ENCODE measurements at regions not wholly inside any gene's neighbourhood (a gene's known extent, or its start where the extent isn't known, plus 50 kb on each side); places are given as distances from the start of the nearest gene placed in this dataset.
A peak's percentile ranks its signal among the peaks of the same experiment; 100 is the strongest.
"Not testable (repeated sequence)": the region's sequence is repeated elsewhere in the genome, so short reads cannot be mapped to it uniquely, and the experiment has no call there.

DNA sequence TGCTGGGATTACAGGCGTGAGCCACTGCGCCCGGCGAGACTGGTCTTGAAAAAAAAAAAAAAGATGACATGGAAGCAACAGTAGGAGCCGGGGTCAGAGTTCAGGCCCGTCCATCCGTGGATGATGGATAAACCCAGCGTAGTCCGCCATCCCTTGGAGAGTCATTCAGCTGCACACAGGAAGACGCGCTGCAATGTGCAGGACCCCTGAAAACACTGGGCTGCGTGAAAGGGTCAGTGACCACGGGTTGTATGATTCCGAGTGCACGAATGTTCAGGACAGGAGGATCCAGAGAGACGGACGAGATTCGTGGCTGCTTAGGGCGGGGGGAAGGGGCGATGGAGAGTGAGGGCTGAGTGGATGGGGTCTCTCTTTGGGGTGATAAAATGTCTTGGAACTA lies 76.5 kb upstream of the METTL9 start:
- Mint-ChIP-seq H3K4me1 (peaks cover 14% of the 10 kb centered on the region), H3K36me3 (ENCODE audit: low read depth) (peaks cover 17% of the 10 kb centered on the region), H3K27ac (peak overlapping the region; percentile 54)
- H3K27me3 Mint-ChIP-seq, DNase-seq, H3K4me3 Mint-ChIP-seq, H3K9me3 Mint-ChIP-seq: not testable (repeated sequence)
- intact Hi-C loops (cut with micrococcal nuclease) = loop anchor here (10.0 kb wide), 1 partner anchor 432 kb away; the partner anchor contains the start of gene UQCRC2

DNA sequence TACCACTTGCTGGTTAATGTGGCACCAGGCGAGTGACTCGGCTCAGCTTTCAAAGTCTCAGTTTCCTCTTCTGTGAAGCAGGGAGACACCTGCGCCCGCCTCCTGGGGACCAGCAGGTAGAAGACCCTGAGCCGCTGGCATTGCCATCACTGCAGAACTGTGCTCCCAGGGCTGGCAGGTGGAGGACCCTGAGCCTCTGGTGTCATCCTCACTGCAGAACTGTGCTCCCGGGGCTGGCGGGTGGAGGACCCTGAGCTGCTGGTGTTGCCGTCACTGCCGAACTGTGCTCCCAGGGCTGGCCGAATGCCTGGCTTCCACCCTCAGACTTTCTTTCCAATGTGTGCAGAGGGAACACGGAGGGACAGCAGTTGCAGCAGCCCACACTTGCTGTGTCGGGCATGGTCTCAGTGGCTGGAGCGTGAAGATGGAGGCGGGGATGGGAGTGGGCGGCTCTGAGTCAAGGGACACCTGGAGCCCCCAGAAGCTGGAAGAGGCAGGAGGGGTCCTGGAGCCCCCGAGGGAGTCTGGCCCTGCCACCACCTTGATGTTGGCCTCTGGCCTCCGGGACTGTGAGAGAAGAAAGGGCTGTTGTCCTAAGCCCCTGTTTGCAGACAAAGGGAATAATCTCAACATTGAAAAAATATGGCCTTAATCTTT lies 75.8 kb upstream of the METTL9 start:
- H3K4me3 Mint-ChIP-seq = no peak overlapping the region
- H3K27me3 Mint-ChIP-seq = peaks cover 12% of the 10 kb centered on the region
- peak; percentile 67 for DNase-seq
- no peak overlapping the region for H3K27ac Mint-ChIP-seq
- peaks cover 10% of the 10 kb centered on the region for H3K36me3 Mint-ChIP-seq (ENCODE audit: low read depth)
- intact Hi-C loops (cut with micrococcal nuclease) = loop anchor here (10.0 kb wide), 1 partner anchor 431 kb away; the partner anchor contains the start of gene UQCRC2
- H3K4me1 Mint-ChIP-seq = peaks cover 7% of the 10 kb centered on the region
- H3K9me3 Mint-ChIP-seq = no peaks in the 10 kb centered on the region

DNA sequence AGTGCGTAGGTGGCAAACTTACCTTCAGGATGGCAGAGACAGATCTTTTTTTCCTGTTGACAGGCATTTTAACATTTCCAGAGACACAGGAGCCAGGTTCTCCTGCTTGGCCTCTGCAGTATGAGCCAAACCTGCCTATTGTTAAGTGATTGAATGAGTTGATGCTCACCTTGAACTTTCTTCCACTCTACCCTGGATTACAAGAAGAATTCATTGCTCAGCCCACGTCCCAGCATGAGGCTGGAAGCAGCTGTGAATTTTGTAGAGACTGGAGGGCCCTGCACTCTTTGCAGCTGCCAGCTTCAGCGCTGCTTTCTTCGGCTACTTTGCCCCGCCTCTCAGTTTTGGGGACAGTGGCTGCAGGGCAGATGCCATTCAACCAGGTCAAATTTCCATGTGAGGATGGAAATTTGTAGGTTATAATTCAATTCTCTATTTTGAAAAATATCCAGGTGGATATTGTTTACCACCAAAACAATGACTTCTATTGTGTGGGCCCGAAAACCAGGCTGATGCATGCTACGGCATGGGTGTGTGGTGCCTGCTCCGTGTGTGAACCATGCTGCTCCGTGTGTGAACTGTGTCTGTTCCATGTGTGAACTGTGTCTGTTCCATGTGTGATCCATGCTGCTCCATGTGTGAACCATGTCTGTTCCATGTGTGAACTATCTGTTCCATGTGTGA lies 75.2 kb upstream of the METTL9 start:
- Mint-ChIP-seq H3K36me3 (ENCODE audit: low read depth) (peaks cover 4% of the 10 kb centered on the region), H3K9me3 (no peaks in the 10 kb centered on the region), H3K4me3 (no peak overlapping the region), H3K4me1 (peaks cover 7% of the 10 kb centered on the region), H3K27me3 (peaks cover 12% of the 10 kb centered on the region), H3K27ac (no peak overlapping the region)
- no peak for DNase-seq
- intact Hi-C loops (cut with micrococcal nuclease) = loop anchor here (10.0 kb wide), 1 partner anchor 431 kb away; the partner anchor contains the start of gene UQCRC2

DNA sequence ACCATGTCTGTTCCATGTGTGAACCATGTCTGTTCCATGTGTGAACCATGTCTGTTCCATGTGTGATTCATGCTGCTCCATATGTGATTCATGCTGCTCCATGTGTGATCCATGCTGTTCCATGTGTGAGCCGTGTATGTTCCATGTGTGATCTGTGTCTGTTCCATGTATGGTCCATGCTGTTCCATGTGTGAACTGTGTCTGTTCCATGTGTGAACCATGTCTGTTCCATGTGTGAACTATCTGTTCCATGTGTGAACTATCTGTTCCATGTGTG lies 74.7 kb upstream of the METTL9 start:
- not testable (repeated sequence) for DNase-seq; H3K4me1 Mint-ChIP-seq; H3K9me3 Mint-ChIP-seq; H3K4me3 Mint-ChIP-seq; H3K27ac Mint-ChIP-seq; H3K36me3 Mint-ChIP-seq (ENCODE audit: low read depth)
- intact Hi-C loops (cut with micrococcal nuclease) = loop anchor here (10.0 kb wide), 1 partner anchor 430 kb away; the partner anchor contains the start of gene UQCRC2
- peaks cover 11% of the 10 kb centered on the region for H3K27me3 Mint-ChIP-seq

DNA sequence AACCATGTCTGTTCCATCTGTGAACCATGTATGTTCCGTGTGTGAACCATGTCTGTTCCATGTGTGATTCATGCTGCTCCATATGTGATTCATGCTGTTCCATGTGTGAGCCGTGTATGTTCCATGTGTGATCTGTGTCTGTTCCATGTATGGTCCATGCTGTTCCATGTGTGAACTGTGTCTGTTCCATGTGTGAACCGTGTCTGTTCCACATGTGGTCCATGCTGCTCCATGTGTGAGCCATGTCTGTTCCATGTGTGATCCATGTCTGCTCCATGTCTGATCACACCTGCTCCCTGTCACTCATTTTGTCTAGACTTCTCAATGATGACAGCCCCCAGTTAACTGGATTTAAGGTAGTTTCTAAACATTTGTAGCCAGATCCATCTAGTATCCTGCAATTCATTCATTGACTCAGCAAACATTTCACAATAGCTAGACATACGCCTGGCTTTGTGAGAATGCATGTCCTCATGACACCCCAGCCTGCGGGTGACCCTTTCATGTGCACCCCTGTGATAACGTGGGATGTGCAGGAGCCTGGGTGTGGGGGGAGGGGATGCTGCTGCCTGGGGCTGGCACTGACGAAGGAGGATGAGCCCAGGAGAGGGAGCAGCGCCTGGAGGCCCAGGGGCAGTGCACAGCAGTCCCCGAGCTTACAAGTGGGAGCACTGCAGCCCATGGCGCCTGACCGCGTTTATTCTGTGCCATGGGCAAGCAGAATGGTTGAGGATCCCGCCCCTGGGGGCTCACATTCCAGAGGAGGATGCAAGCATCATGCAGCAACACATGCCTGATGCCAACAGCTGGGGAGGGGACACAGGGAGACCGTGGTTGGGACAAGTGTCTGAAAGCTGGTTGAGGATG lies 74.1 kb upstream of the METTL9 start:
- DNase-seq; H3K4me3 Mint-ChIP-seq; H3K4me1 Mint-ChIP-seq; H3K36me3 Mint-ChIP-seq (ENCODE audit: low read depth); H3K9me3 Mint-ChIP-seq; H3K27ac Mint-ChIP-seq: not testable (repeated sequence)
- intact Hi-C loops (cut with micrococcal nuclease) = loop anchor here (10.0 kb wide), 1 partner anchor 430 kb away; the partner anchor contains the start of gene UQCRC2
- H3K27me3 Mint-ChIP-seq = peaks cover 14% of the 10 kb centered on the region

DNA sequence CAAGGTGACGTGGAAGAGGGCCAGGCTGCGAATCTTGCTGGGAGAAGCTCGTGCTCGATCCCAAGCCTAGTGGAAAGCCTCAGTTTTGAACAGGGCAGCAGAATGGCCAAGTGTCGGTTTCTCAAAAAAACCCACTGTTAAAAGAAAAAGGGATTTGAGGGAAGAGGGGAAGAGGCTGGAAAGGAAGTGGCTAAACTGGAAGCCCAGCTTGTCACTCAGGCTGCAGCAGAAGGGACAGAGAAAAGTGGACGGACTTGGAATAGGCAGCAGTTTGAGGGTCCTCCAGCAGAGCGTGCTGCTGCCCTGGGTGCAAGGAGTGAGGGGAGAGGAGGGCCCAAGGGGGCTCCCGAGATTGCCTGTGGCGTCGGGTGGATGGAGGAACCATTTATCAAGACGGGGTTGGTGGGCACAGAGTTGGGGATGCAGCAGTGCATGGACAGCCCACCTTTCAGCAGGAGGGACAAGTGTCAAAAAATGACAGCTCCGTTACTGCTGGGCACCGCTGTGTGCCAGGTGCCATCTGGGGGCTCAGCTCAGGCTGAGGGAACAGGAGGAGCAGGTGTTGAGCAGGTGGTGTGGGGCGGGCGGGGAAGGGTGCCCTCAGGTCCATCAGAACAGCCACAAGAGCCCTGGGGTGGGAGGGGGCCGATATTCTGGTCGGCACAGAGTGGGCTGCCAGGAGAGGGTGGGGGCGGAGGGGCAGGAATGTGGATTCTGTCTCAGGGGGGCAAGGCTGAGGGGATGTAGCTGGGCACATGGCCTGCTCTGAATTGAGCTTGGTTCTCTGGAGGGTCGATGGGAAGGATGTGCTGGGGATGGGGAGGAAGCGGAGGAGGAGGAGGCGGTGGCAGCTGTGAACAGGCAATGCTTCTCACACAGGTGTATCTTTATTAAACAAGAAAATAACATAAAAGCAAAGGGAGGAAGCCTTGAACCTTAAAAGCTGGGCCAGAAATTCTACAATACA lies 73.1 kb upstream of the METTL9 start:
- not testable (repeated sequence) for DNase-seq; H3K4me1 Mint-ChIP-seq; H3K36me3 Mint-ChIP-seq (ENCODE audit: low read depth); H3K4me3 Mint-ChIP-seq; H3K9me3 Mint-ChIP-seq; H3K27ac Mint-ChIP-seq
- intact Hi-C loops (cut with micrococcal nuclease) = loop anchor here (10.0 kb wide), 1 partner anchor 429 kb away; the partner anchor contains the start of gene UQCRC2
- H3K27me3 Mint-ChIP-seq = peaks cover 19% of the 10 kb centered on the region

DNA sequence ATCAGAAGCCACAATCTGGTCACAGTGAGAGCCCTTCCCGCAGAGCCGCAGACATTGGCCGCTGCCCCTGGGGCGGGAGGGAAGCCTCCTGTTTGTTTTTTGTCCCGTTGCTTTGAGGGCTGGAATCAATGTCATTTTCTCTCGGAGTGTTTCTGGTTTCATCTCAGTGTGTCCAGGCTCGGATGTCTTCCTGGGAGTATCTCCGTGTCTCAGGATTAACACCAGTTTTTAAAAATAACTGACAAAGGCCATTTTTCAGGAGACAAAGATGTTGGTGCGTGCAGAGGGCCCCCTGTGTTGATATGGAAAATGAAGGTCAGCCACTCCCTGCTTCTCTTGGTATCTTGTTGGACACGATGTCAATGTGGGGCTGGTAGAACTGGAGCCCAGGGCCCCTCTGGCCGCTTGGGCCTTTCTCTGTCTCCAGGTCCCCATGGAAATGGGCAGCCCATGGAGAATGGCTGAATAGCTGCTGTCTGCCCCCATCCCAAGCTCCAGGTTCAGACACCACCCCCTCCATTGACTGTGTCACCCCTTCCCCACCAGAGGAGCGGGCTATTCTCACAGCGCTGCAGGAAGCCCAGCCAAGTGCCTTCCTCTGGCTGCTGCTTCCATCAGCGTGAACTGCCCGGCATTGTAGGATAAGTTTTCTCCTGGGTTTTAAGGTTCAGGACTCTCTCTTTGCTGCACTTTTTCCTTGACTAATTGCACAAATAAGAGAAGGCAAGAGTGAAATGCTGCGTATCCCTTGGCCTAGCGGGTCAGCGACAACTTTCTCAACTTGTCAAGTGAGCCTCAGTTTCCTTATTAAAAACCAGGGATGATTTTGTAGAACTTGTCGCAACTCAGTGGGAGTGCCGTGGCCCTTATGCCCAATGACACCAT lies 72.2 kb upstream of the METTL9 start:
- Mint-ChIP-seq H3K4me1 (peaks cover 3% of the 10 kb centered on the region), H3K27ac (no peak overlapping the region), H3K9me3 (no peaks in the 10 kb centered on the region), H3K27me3 (peaks cover 19% of the 10 kb centered on the region), H3K4me3 (no peak overlapping the region), H3K36me3 (ENCODE audit: low read depth) (no peaks in the 10 kb centered on the region)
- intact Hi-C loops (cut with micrococcal nuclease) = loop anchor here (10.0 kb wide), 1 partner anchor 428 kb away; the partner anchor contains the start of gene UQCRC2
- DNase-seq = no peak

DNA sequence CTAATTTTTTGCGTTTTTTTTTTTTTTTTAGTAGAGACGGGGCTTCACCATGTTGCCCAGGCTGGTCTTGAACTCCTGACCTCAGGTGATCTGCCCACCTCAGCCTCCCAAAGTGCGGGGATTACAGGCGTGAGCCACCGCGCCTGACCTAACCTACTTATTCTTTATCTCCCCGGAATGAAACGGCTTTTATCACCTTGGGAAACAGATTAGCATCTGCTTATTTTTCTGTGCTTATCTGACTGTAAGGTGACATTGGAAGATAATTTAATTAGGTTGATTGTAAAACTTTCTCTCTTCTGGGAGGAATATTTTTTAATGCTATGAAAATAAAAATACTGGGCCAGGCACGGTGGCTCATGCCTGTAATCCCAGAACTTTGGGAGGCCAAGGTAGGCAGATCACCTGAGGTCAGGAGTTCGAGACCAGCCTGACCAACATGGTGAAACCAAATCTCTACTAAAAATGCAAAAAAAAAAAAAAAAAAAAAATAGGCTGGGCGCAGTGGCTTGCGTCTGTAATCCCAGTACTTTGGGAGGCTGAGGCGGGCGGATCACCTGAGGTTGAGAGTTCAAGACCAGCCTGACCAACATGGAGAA lies 70.2 kb upstream of the METTL9 start:
- H3K27ac Mint-ChIP-seq; DNase-seq; H3K4me1 Mint-ChIP-seq; H3K4me3 Mint-ChIP-seq; H3K9me3 Mint-ChIP-seq; H3K36me3 Mint-ChIP-seq (ENCODE audit: low read depth): not testable (repeated sequence)
- H3K27me3 Mint-ChIP-seq = peaks cover 19% of the 10 kb centered on the region
- intact Hi-C loops (cut with micrococcal nuclease) = loop anchor here (10.0 kb wide), 1 partner anchor 426 kb away; the partner anchor contains the start of gene UQCRC2

DNA sequence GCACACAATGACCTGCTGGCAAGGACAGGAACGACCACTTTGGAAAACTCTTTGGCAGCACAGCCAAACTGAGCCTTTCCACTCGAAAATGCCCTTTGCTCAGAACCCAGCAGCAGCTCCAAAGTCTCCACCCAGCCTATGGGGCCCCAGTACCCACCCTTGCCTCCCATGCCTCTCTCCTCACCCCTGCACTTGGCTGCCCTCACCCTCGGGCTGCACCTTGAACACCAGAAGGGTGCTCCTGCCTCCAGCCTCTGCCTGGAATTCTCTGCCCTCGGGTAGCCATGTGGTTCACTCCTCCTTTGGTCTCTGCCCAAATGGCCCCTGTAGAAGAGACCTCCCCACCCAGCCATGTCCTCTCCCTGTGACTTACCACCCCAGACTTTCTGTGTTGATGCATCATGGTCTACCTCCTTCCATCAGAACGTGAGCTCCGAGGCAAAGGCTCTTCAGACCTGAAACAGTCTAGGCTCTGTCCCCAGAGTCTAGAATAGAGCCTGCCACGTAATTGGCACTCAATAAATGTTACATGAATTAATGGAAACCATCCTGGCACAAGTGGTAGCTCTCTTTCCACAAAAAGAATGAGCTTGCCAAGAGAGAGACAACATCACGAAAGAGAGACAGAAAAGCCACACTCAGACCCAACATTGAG lies 68.5 kb upstream of the METTL9 start:
- H3K4me3 Mint-ChIP-seq; H3K9me3 Mint-ChIP-seq; H3K27ac Mint-ChIP-seq; H3K36me3 Mint-ChIP-seq (ENCODE audit: low read depth); H3K4me1 Mint-ChIP-seq; intact Hi-C loops (cut with micrococcal nuclease); DNase-seq: not testable (repeated sequence)
- H3K27me3 Mint-ChIP-seq = peaks cover 19% of the 10 kb centered on the region

DNA sequence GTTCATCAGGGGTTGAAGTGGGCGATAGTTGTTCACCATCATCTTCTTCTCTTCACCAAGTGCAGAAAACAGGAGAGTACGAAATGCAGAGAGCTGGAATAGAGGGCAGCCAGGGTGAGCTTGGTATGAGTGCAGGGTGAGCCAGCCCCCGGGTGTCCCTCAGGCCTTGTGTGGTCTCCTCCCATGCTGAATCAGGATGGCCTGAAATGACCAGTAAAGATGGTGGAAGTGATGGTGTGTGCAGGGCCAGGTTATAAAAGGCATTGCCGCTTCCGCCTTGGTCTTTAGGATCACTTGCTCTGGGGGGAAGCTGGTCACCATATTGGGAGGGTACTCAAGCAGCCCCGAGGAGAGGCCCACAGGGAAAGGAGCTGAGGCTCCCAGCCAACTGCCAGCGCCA lies 66.4 kb upstream of the METTL9 start:
- H3K27ac Mint-ChIP-seq; intact Hi-C loops (cut with micrococcal nuclease); H3K4me3 Mint-ChIP-seq; DNase-seq; H3K9me3 Mint-ChIP-seq; H3K4me1 Mint-ChIP-seq; H3K27me3 Mint-ChIP-seq; H3K36me3 Mint-ChIP-seq (ENCODE audit: low read depth): not testable (repeated sequence)

DNA sequence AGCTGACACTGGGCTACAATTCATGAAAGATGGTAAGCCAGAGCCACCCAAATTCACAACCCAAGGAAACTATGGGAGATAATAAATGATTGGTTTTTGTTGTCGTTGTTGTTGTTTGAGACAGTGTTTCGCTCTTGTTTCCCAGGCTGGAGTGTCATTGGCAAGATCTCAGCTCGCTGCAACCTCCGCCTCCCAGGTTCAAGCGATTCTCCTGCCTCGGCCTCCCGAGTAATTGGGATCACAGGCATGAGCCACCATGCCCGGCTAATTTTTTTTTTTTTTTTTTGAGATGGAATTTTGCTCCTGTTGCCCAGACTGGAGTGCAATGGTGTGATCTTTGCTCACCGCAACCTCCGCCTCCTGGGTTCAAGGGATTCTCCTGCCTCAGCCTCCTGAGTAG lies 65.9 kb upstream of the METTL9 start:
- H3K4me1 Mint-ChIP-seq; DNase-seq; H3K4me3 Mint-ChIP-seq; H3K36me3 Mint-ChIP-seq (ENCODE audit: low read depth); H3K27me3 Mint-ChIP-seq; H3K27ac Mint-ChIP-seq; intact Hi-C loops (cut with micrococcal nuclease); H3K9me3 Mint-ChIP-seq: not testable (repeated sequence)

GRCh38 chr16:21534561-21534960 lies 64.8 kb upstream of the METTL9 start:
- H3K27me3 Mint-ChIP-seq; H3K36me3 Mint-ChIP-seq (ENCODE audit: low read depth); H3K9me3 Mint-ChIP-seq; H3K4me3 Mint-ChIP-seq; H3K27ac Mint-ChIP-seq; intact Hi-C loops (cut with micrococcal nuclease); H3K4me1 Mint-ChIP-seq: not testable (repeated sequence)
- peak; percentile 74 for DNase-seq
